Trophoblast cell (in vitro differentiated cells and primary cell): ENCODE measurements at regions not wholly inside any gene's neighbourhood (a gene's known extent, or its start where the extent isn't known, plus 50 kb on each side); places are given as distances from the start of the nearest gene placed in this dataset.

Experiments used
- DNase-seq, 2 donors: peaks; one replicate each; pipeline ENCODE4 v3.0.0-alpha.2; 2016
- H2AFZ ChIP-seq: 2 replicates; pipeline ENCODE4 v1.6.1; 2013; ENCODE audit warnings: low read length, moderate library complexity, mild to moderate bottlenecking; ENCODE audit not compliant: insufficient read depth, poor library complexity
- H2AK5ac ChIP-seq: 2 replicates; pipeline ENCODE4 v1.6.1; 2013; ENCODE audit warnings: mild to moderate bottlenecking, low read length
- H2BK120ac ChIP-seq: 2 replicates; pipeline ENCODE4 v1.6.1; 2013; ENCODE audit warnings: low read length, mild to moderate bottlenecking, moderate library complexity; ENCODE audit not compliant: insufficient read depth, poor library complexity
- H2BK12ac ChIP-seq: 2 replicates; pipeline ENCODE4 v1.6.1; 2013; ENCODE audit warnings: mild to moderate bottlenecking, low read length, moderate library complexity
- H2BK5ac ChIP-seq: 2 replicates; pipeline ENCODE4 v1.6.1; 2013; ENCODE audit warnings: low read length, low read depth, moderate library complexity, mild to moderate bottlenecking; ENCODE audit not compliant: poor library complexity
- H3K14ac ChIP-seq: 2 replicates; pipeline ENCODE4 v1.6.1; 2013; ENCODE audit warnings: mild to moderate bottlenecking, low read length
- H3K18ac ChIP-seq: 2 replicates; pipeline ENCODE4 v1.6.1; 2013; ENCODE audit warnings: mild to moderate bottlenecking, low read length
- H3K23ac ChIP-seq: 2 replicates; pipeline ENCODE4 v1.6.1; 2013; ENCODE audit warnings: low read length
- H3K27ac ChIP-seq: 2 replicates; pipeline ENCODE4 v1.5.1; 2013; ENCODE audit warnings: low read depth, mild to moderate bottlenecking, inconsistent platforms, low read length, moderate library complexity
- H3K27me3 ChIP-seq: 2 replicates; pipeline ENCODE4 v1.6.1; 2013; ENCODE audit warnings: inconsistent platforms, mild to moderate bottlenecking, low read length, moderate library complexity; ENCODE audit not compliant: insufficient read depth
- H3K36me3 ChIP-seq, 2 experiments: 1 replicate in 1 of 2; 2 replicates in 1 of 2; pipeline ENCODE4 v1.6.1; 2013; ENCODE audit warnings: low read length in 2 of 2, mild to moderate bottlenecking in 2 of 2, moderate library complexity in 1 of 2; ENCODE audit not compliant: insufficient read depth in 2 of 2, control insufficient read depth in 1 of 2
- H3K4ac ChIP-seq: 2 replicates; pipeline ENCODE4 v1.6.1; 2013; ENCODE audit warnings: low read depth, mild to moderate bottlenecking, low read length, moderate library complexity
- H3K4me1 ChIP-seq, 2 experiments: 1 replicate in 1 of 2; 2 replicates in 1 of 2; pipeline ENCODE4 v1.6.1; 2013; ENCODE audit warnings: low read length in 2 of 2, mild to moderate bottlenecking in 2 of 2, moderate library complexity in 1 of 2; ENCODE audit not compliant: insufficient read depth in 2 of 2, control insufficient read depth in 1 of 2
- H3K4me2 ChIP-seq: 2 replicates; pipeline ENCODE4 v1.6.1; 2013; ENCODE audit warnings: inconsistent platforms, mild to moderate bottlenecking, low read length, moderate library complexity
- H3K4me3 ChIP-seq: 2 replicates; pipeline ENCODE4 v1.5.1; 2013; ENCODE audit warnings: mild to moderate bottlenecking, low read depth, low read length, inconsistent platforms
- H3K79me1 ChIP-seq: one replicate; pipeline ENCODE4 v1.6.1; 2013; ENCODE audit warnings: low read length
- H3K79me2 ChIP-seq: 2 replicates; pipeline ENCODE4 v1.6.1; 2013; ENCODE audit warnings: low read length, mild to moderate bottlenecking; ENCODE audit not compliant: control insufficient read depth, insufficient read depth, poor library complexity
- H3K9ac ChIP-seq: 2 replicates; pipeline ENCODE4 v1.6.1; 2013; ENCODE audit warnings: mild to moderate bottlenecking, low read length
- H3K9me3 ChIP-seq: 2 replicates; pipeline ENCODE4 v1.6.1; 2013; ENCODE audit warnings: low read depth, mild to moderate bottlenecking, control low read depth, inconsistent platforms, low read length; ENCODE audit not compliant: insufficient read depth
- H4K12ac ChIP-seq: 2 replicates; pipeline ENCODE4 v1.6.1; 2013; ENCODE audit warnings: low read depth, mild to moderate bottlenecking, low read length, moderate library complexity
- H4K8ac ChIP-seq: 2 replicates; pipeline ENCODE4 v1.6.1; 2013; ENCODE audit warnings: low read depth, mild to moderate bottlenecking, low read length, moderate library complexity
- H4K91ac ChIP-seq: one replicate; pipeline ENCODE4 v1.6.1; 2013; ENCODE audit warnings: low read depth, mild to moderate bottlenecking, low read length, moderate library complexity
- WGBS: extraction: QIAGEN DNeasy Blood & Tissue Kit; methylation state at CpG from one replicate; pipeline ENCODE4 v1.1.7; 2013; ENCODE audit warnings: missing lambda C conversion rate; ENCODE audit not compliant: insufficient read length, insufficient coverage; ENCODE audit errors: extremely low coverage; 5-methylcytosine and 5-hydroxymethylcytosine counted together

GRCh38 chr10:111379534-111380187 lies 302.8 kb downstream of the ADRA2A start:
- Histone ChIP-seq H2BK120ac (no peak overlapping the region), H3K27me3 (no peaks in the 10 kb centered on the region), H4K91ac (no peak overlapping the region), H3K4ac (no peak overlapping the region), H3K14ac (no peak overlapping the region), H3K9me3 (peaks cover 2% of the 10 kb centered on the region), H3K36me3 (no peaks in the 10 kb centered on the region), H3K23ac (no peak overlapping the region), H3K4me1 (no peaks in the 10 kb centered on the region), H2AFZ (no peak overlapping the region), H3K27ac (no peak overlapping the region), H3K9ac (no peak overlapping the region), H3K4me2 (no peak overlapping the region), H2BK5ac (no peak overlapping the region), H3K79me2 (no peaks in the 10 kb centered on the region), H2BK12ac (no peak overlapping the region), H4K12ac (no peak overlapping the region), H2AK5ac (no peak overlapping the region), H3K79me1 (no peaks in the 10 kb centered on the region), H4K8ac (no peak overlapping the region), H3K18ac (no peak overlapping the region), H3K4me3 (no peak overlapping the region)
- no CpG with 5 or more reads among the region's 2 CpGs for WGBS
- DNase-seq, result no peak

GRCh38 chr10:111384556-111384955 lies 307.7 kb downstream of the ADRA2A start:
- no peak for DNase-seq
- no peak overlapping the region for H4K12ac ChIP-seq

GRCh38 chr10:111390813-111391563 lies 314.2 kb downstream of the ADRA2A start:
- Histone ChIP-seq H4K12ac (no peak overlapping the region), H3K18ac (no peak overlapping the region), H3K23ac (no peak overlapping the region), H3K14ac (no peak overlapping the region), H3K36me3 (no peaks in the 10 kb centered on the region), H2BK12ac (no peak overlapping the region), H2AFZ (no peak overlapping the region), H3K4me3 (no peak overlapping the region), H3K4ac (no peak overlapping the region), H3K79me2 (no peaks in the 10 kb centered on the region), H3K4me1 (no peaks in the 10 kb centered on the region), H3K27me3 (no peaks in the 10 kb centered on the region), H4K8ac (no peak overlapping the region), H3K79me1 (no peaks in the 10 kb centered on the region), H2BK5ac (no peak overlapping the region), H3K4me2 (no peak overlapping the region), H3K9me3 (no peaks in the 10 kb centered on the region), H2BK120ac (no peak overlapping the region), H2AK5ac (no peak overlapping the region), H4K91ac (no peak overlapping the region), H3K9ac (no peak overlapping the region), H3K27ac (no peak overlapping the region)
- no CpG with 5 or more reads among the region's 5 CpGs for whole genome bisulfite sequencing
- no peak for DNase-seq

More at GRCh38 chr10:111384556-111384955, 307.7 kb downstream of the ADRA2A start:
- Histone ChIP-seq H4K8ac (no peak overlapping the region), H2BK5ac (no peak overlapping the region), H3K9ac (no peak overlapping the region), H3K18ac (no peak overlapping the region), H3K4ac (no peak overlapping the region), H3K36me3 (no peaks in the 10 kb centered on the region), H4K91ac (no peak overlapping the region), H3K4me1 (no peaks in the 10 kb centered on the region), H2BK12ac (no peak overlapping the region), H2AK5ac (no peak overlapping the region), H3K4me2 (no peak overlapping the region), H3K4me3 (no peak overlapping the region), H3K14ac (no peak overlapping the region), H3K9me3 (peaks cover 2% of the 10 kb centered on the region), H2AFZ (no peak overlapping the region), H3K27ac (no peak overlapping the region), H3K79me2 (no peaks in the 10 kb centered on the region), H2BK120ac (no peak overlapping the region), H3K27me3 (no peaks in the 10 kb centered on the region), H3K23ac (no peak overlapping the region), H3K79me1 (no peaks in the 10 kb centered on the region)

- Histone ChIP-seq H2BK12ac (no peak overlapping the region), H3K4me2 (no peak overlapping the region), H3K4me1 (no peaks in the 10 kb centered on the region), H3K9me3 (no peaks in the 10 kb centered on the region), H2AFZ (no peak overlapping the region), H2BK5ac (no peak overlapping the region), H2BK120ac (no peak overlapping the region), H4K8ac (no peak overlapping the region), H3K79me1 (no peaks in the 10 kb centered on the region), H3K79me2 (no peaks in the 10 kb centered on the region), H3K36me3 (no peaks in the 10 kb centered on the region), H4K12ac (no peak overlapping the region), H3K23ac (no peak overlapping the region), H3K4me3 (no peak overlapping the region), H3K4ac (no peak overlapping the region), H3K27ac (no peak overlapping the region), H4K91ac (no peak overlapping the region), H3K27me3 (no peaks in the 10 kb centered on the region), H3K14ac (no peak overlapping the region), H2AK5ac (no peak overlapping the region), H3K18ac (no peak overlapping the region), H3K9ac (no peak overlapping the region)
- WGBS, result no CpG with 5 or more reads among the region's 2 CpGs
- no peak for DNase-seq
Observed at GRCh38 chr10:111392159-111392558, 315.3 kb downstream of the ADRA2A start.
